ENCODE measurements at regions not wholly inside any gene's neighbourhood (a gene's known extent, or its start where the extent isn't known, plus 50 kb on each side); places are given as distances from the start of the nearest gene placed in this dataset.
"Not testable (repeated sequence)": the region's sequence is repeated elsewhere in the genome, so short reads cannot be mapped to it uniquely, and the experiment has no call there.

DNA sequence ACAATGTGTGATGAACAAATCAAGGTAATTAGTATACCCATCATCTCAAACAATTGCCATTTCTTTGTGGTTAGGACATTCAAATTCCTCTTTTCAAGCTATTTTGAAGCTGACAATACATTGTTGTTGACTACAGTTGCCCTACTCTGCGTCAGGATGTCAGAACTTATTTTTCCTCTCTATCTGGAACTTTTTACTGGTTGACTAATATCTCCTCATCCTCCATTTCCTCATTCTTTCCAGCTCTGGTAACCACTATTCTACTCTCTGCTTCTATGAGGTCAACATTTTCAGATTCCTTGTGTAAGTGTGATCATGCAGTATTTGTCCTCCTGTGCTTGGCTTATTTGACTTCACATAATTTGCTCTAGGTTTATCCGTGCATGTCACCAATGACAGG lies 240.5 kb upstream of the HS3ST1 start:
- WGBS, 4 donors = 64 to 98% (median 93%) methylated on average over 2 of the region's 2 CpGs
- TF ChIP-seq, protein P1, sequence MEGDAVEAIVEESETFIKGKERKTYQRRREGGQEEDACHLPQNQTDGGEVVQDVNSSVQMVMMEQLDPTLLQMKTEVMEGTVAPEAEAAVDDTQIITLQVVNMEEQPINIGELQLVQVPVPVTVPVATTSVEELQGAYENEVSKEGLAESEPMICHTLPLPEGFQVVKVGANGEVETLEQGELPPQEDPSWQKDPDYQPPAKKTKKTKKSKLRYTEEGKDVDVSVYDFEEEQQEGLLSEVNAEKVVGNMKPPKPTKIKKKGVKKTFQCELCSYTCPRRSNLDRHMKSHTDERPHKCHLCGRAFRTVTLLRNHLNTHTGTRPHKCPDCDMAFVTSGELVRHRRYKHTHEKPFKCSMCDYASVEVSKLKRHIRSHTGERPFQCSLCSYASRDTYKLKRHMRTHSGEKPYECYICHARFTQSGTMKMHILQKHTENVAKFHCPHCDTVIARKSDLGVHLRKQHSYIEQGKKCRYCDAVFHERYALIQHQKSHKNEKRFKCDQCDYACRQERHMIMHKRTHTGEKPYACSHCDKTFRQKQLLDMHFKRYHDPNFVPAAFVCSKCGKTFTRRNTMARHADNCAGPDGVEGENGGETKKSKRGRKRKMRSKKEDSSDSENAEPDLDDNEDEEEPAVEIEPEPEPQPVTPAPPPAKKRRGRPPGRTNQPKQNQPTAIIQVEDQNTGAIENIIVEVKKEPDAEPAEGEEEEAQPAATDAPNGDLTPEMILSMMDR (IDR thresholded peaks at IDR 0.05) = no peak
- no peak for TF ChIP-seq POLR2A (IDR thresholded peaks at IDR 0.05)
- no peak overlapping the region for H3K27ac ChIP-seq
- no peaks in the 10 kb centered on the region for H3K27me3 ChIP-seq
- H3K36me3 ChIP-seq (replicated peaks in 1 of 2) = no peaks in the 10 kb centered on the region
- H3K9me3 ChIP-seq (replicated peaks in 1 of 3) = no peaks in the 10 kb centered on the region
- DNase-seq = no peak
- intact Hi-C loops (cut with DNase I) = no loop called here
- H3K4me1 ChIP-seq (replicated peaks in 1 of 2) = no peaks in the 10 kb centered on the region
- no peak overlapping the region for H3K4me3 ChIP-seq

- Histone ChIP-seq H3K9me3 (replicated peaks in 1 of 3) (no peaks in the 10 kb centered on the region), H3K27me3 (no peaks in the 10 kb centered on the region), H3K4me1 (replicated peaks in 1 of 2) (no peaks in the 10 kb centered on the region), H3K27ac (no peak overlapping the region), H3K36me3 (replicated peaks in 1 of 2) (no peaks in the 10 kb centered on the region), H3K4me3 (no peak overlapping the region)
- no peak for DNase-seq
- no peak for TF ChIP-seq POLR2A (IDR thresholded peaks at IDR 0.05)
- TF ChIP-seq, protein P1 (IDR thresholded peaks at IDR 0.05) = no peak
- intact Hi-C loops (cut with DNase I) = no loop called here
- 89 to 99% (median 93%) methylated on average over 4 of the region's 4 CpGs for WGBS, 4 donors
Observed at GRCh38 chr4:11663114-11663513, 234.4 kb upstream of the HS3ST1 start.

DNA sequence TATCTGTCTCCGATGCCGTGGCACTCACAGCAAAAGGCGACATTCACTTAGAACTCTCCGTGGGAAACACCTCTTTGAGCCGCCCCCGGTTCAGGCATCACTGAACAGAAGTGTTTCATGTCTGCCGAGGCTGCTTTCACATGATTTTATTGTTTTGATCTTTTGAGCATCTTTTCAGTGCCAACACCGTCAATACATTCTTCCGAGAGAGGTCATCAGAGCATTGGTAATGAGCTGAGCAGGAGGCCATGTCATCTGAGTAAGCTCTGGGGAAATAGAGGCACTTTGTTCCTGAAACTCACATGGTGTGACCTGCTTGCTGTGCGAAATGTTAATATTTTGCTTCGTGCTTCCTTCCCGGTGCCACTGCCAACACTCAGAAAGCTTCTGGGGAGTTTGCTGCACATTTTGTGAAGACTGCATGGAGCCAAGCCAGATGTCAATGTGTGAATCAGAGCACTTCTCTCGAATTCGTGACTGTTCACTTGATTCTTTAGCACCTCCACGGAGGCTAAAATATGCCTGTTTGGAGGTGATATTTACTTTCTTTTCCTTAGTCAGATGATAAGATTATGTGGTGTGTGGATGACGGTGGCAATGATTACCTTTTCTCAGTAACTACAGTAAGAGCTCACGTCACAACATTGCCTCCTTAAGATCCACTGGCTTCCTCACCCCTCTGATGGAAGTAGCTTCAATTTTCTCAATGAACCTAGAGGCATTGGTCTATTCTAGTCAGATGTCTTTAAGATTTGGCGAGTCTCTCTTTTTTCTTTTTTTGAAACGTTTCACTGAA lies 222.3 kb upstream of the HS3ST1 start:
- TF ChIP-seq, protein P1 (IDR thresholded peaks at IDR 0.05) = no peak
- no peak for TF ChIP-seq POLR2A (IDR thresholded peaks at IDR 0.05)
- H3K36me3 ChIP-seq (replicated peaks in 1 of 2) = no peaks in the 10 kb centered on the region
- DNase-seq = no peak
- 82 to 86% (median 83%) methylated on average over 19 of the region's 19 CpGs for WGBS, 4 donors
- H3K4me1 ChIP-seq (replicated peaks in 1 of 2) = no peaks in the 10 kb centered on the region
- H3K4me3 ChIP-seq = no peak overlapping the region
- intact Hi-C loops (cut with DNase I) = no loop called here
- no peaks in the 10 kb centered on the region for H3K9me3 ChIP-seq (replicated peaks in 1 of 3)
- H3K27me3 ChIP-seq = no peaks in the 10 kb centered on the region
- no peak overlapping the region for H3K27ac ChIP-seq

- Histone ChIP-seq H3K4me3 (no peak overlapping the region), H3K27me3 (no peaks in the 10 kb centered on the region), H3K27ac (no peak overlapping the region), H3K4me1 (replicated peaks in 1 of 2) (no peaks in the 10 kb centered on the region), H3K36me3 (replicated peaks in 1 of 2) (no peaks in the 10 kb centered on the region), H3K9me3 (replicated peaks in 1 of 3) (no peaks in the 10 kb centered on the region)
- no peak for DNase-seq
- intact Hi-C loops (cut with DNase I) = no loop called here
- TF ChIP-seq, protein P1 (IDR thresholded peaks at IDR 0.05) = no peak
- TF ChIP-seq POLR2A (IDR thresholded peaks at IDR 0.05) = no peak
Observed at GRCh38 chr4:11647433-11647832, 218.7 kb upstream of the HS3ST1 start.

- H3K4me3 ChIP-seq; H3K27ac ChIP-seq; H3K36me3 ChIP-seq (replicated peaks in 1 of 2); intact Hi-C loops (cut with DNase I); DNase-seq; H3K9me3 ChIP-seq (replicated peaks in 1 of 3); H3K4me1 ChIP-seq (replicated peaks in 1 of 2); H3K27me3 ChIP-seq: not testable (repeated sequence)
- 83 to 92% (median 89%) methylated on average over 2 of the region's 2 CpGs for WGBS, 4 donors
Observed at GRCh38 chr4:11643081-11643480, 214.4 kb upstream of the HS3ST1 start.
